Loucy (cell line): ENCODE measurements at regions not wholly inside any gene's neighbourhood (a gene's known extent, or its start where the extent isn't known, plus 50 kb on each side); places are given as distances from the start of the nearest gene placed in this dataset.

Source experiments
- CTCF ChIP-seq: fragments of 200-600 bp; sonication (generic); conservative IDR thresholded peaks from 2 replicates; pipeline ENCODE4 v1.5.1; 2014; ENCODE audit warnings: mild to moderate bottlenecking, antibody characterized with exemption, low read length
- EZH2phosphoT487 ChIP-seq: fragments of 200-600 bp; IDR thresholded peaks from 2 replicates; pipeline ENCODE4 v1.6.1; 2018; ENCODE audit warnings: antibody characterized with exemption, mild to moderate bottlenecking, moderate library complexity, borderline replicate concordance

- TF ChIP-seq CTCF (no peak), EZH2phosphoT487 (no peak)
Observed at GRCh38 chr5:7272408-7272965, 123.5 kb upstream of the ADCY2 start.
